K562 (cell line): ENCODE measurements at regions not wholly inside any gene's neighbourhood (a gene's known extent, or its start where the extent isn't known, plus 50 kb on each side); places are given as distances from the start of the nearest gene placed in this dataset.

ENCODE experiments used
- ATAC-seq: fragments of 200-7000 bp; cut with Tn5 transposase; 3 replicates; pipeline ENCODE4 v1.9.1; 2020; ENCODE audit warnings: moderate library complexity
- BruUV-seq: library from RNA; stranded (reverse); fragments of 400-500 nt; replicated peaks from 2 replicates; lab custom pipeline; 2021; lab: Mats Ljungman, UMichigan
- CTCF ChIA-PET: fragments of 300-600 bp; formaldehyde crosslinking; extraction: SDS; loops from one replicate; lab custom pipeline; 2021; ENCODE audit warnings: low intra/inter-chr PET ratio; lab: Yijun Ruan, JAX
- POLR2A ChIA-PET: fragments of 300-600, 350-650 bp; sonication (Branson Sonifier 250); formaldehyde crosslinking; extraction: SDS; loops from one replicate; lab custom pipeline; 2021; ENCODE audit warnings: antibody characterized with exemption, inconsistent platforms; lab: Yijun Ruan, JAX
- DNase-seq, 4 experiments: peaks; one replicate each; pipeline versions ENCODE4 v3.0.0 to v3.0.0-alpha.2; 2011 to 2018; ENCODE audit warnings: low spot score in 3 of 4, mixed read lengths in 3 of 4; ENCODE audit errors: extremely low read depth in 1 of 4
- FAIRE-seq: peaks from 2 replicates; lab custom pipeline; 2011; peaks lifted over from hg19 to GRCh38; lab: Jason Lieb, UNC
- H2AFZ ChIP-seq: 2 replicates; pipeline ENCODE4 v1.6.0; 2011; ENCODE audit warnings: low read depth, low read length, control low read depth, inconsistent platforms
- H3K27ac ChIP-seq: fragments of 200-600 bp; 3 replicates; pipeline ENCODE4 v1.8.0; 2011; ENCODE audit warnings: low read depth, mild to moderate bottlenecking, control low read depth, inconsistent platforms, low read length, moderate library complexity, mixed read lengths; ENCODE audit errors: extremely low read depth
- H3K27me3 ChIP-seq, 2 experiments: fragments of 300-600 bp in 1 of 2; 2 replicates in 1 of 2; 3 replicates in 1 of 2; pipeline versions ENCODE4 v1.6.0 to v1.8.0; 2011; ENCODE audit warnings: inconsistent platforms in 2 of 2, low read length in 2 of 2, mild to moderate bottlenecking in 1 of 2, mixed read lengths in 1 of 2, moderate library complexity in 1 of 2; ENCODE audit not compliant: control insufficient read depth in 2 of 2, insufficient read depth in 2 of 2
- H3K36me3 ChIP-seq: fragments of 300-600 bp; 3 replicates; pipeline ENCODE4 v1.8.0; 2011; ENCODE audit warnings: mild to moderate bottlenecking, low read length, inconsistent platforms; ENCODE audit not compliant: control insufficient read depth, insufficient read depth
- H3K4me1 ChIP-seq, 2 experiments: fragments of 200-600 bp in 1 of 2; replicated peaks in 1 of 2; 2 replicates in 1 of 2; 3 replicates in 1 of 2; pipeline versions ENCODE4 v1.5.1 to v1.8.0; 2011; ENCODE audit warnings: inconsistent platforms in 2 of 2, low read length in 2 of 2, mild to moderate bottlenecking in 1 of 2, mixed read lengths in 1 of 2, moderate library complexity in 1 of 2; ENCODE audit not compliant: control insufficient read depth in 2 of 2, insufficient read depth in 2 of 2
- H3K4me2 ChIP-seq: 2 replicates; pipeline ENCODE4 v1.6.1; 2011; ENCODE audit warnings: low read length, control low read depth, inconsistent platforms, mixed read lengths; ENCODE audit not compliant: insufficient read depth
- H3K4me3 ChIP-seq: fragments of 200-600 bp; sonication (generic), shearing (Covaris generic); 2 replicates; pipeline ENCODE4 v1.5.1; 2016; ENCODE audit warnings: control low read depth, inconsistent platforms
- H3K79me2 ChIP-seq: fragments of 200-600 bp; 3 replicates; pipeline ENCODE4 v1.8.0; 2011; ENCODE audit warnings: low read length, inconsistent platforms; ENCODE audit not compliant: control insufficient read depth, insufficient read depth
- H3K9ac ChIP-seq, 2 experiments: 2 replicates each; pipeline versions ENCODE4 v1.6.0 to v1.6.1; 2011; ENCODE audit warnings: low read depth in 2 of 2, low read length in 2 of 2, control low read depth in 1 of 2, inconsistent platforms in 1 of 2, mild to moderate bottlenecking in 1 of 2, mixed read lengths in 1 of 2; ENCODE audit not compliant: insufficient read depth in 1 of 2
- H3K9me1 ChIP-seq: one replicate; pipeline ENCODE4 v1.6.0; 2011; ENCODE audit warnings: inconsistent platforms, mild to moderate bottlenecking, low read length, moderate library complexity; ENCODE audit not compliant: control insufficient read depth, insufficient read depth
- H3K9me3 ChIP-seq: replicated peaks from 2 replicates; pipeline ENCODE4 v1.5.1; 2011; ENCODE audit warnings: low read depth, low read length, inconsistent platforms; ENCODE audit not compliant: control insufficient read depth, insufficient read depth
- H4K20me1 ChIP-seq: replicated peaks from 2 replicates; pipeline ENCODE4 v1.6.1; 2011; ENCODE audit warnings: low read length, inconsistent platforms, mixed read lengths; ENCODE audit not compliant: control insufficient read depth, insufficient read depth
- CHCHD3 ChIP-seq: fragments of 250-450 bp; sonication (Bioruptor Pico); IDR thresholded peaks from 2 replicates; pipeline ENCODE4 v2.1.2; 2022; ENCODE audit warnings: mild to moderate bottlenecking
- FOXA3 ChIP-seq, 2 experiments: fragments of 450-650 bp in 1 of 2; sonication (generic) in 1 of 2; formaldehyde crosslinking; IDR thresholded peaks in 1 of 2; conservative IDR thresholded peaks in 1 of 2; 2 replicates each; pipeline versions ENCODE4 v1.4.0 to v1.8.0; 2020 to 2022; ENCODE audit warnings: mild to moderate bottlenecking in 2 of 2, missing genetic modification reagents in 1 of 2
- GTF2A2 ChIP-seq: IDR thresholded peaks from 2 replicates; pipeline ENCODE4 v1.6.1; 2016; ENCODE audit warnings: mild to moderate bottlenecking, missing genetic modification characterization, missing compliant biosample characterization
- MTA3 ChIP-seq: fragments of 450-650 bp; formaldehyde crosslinking; IDR thresholded peaks from 2 replicates; pipeline ENCODE4 v1.6.1; 2017; ENCODE audit warnings: mild to moderate bottlenecking, borderline replicate concordance
- MYNN ChIP-seq, 2 experiments: sonication (generic); formaldehyde crosslinking in 1 of 2; IDR thresholded peaks; 2 replicates each; pipeline versions ENCODE4 v1.5.0 to v1.6.1; 2016 to 2020; ENCODE audit warnings: antibody characterized with exemption in 1 of 2, missing genetic modification reagents in 1 of 2
- NFIC ChIP-seq: fragments of 450-650 bp; IDR thresholded peaks from 2 replicates; pipeline ENCODE4 v1.6.1; 2017; ENCODE audit warnings: mild to moderate bottlenecking, inconsistent platforms
- RBM14 ChIP-seq: fragments of 200-400 bp; formaldehyde crosslinking; IDR thresholded peaks from 2 replicates; pipeline ENCODE4 v1.6.1; 2018; ENCODE audit warnings: low read depth, mild to moderate bottlenecking, low read length, moderate library complexity, borderline replicate concordance; ENCODE audit not compliant: insufficient read depth
- SRSF7 ChIP-seq: fragments of 200-400 bp; formaldehyde crosslinking; optimal IDR thresholded peaks from 2 replicates; pipeline ENCODE3; 2017; ENCODE audit warnings: mild to moderate bottlenecking, low read depth, low read length
- TARDBP ChIP-seq: fragments of 450-650 bp; IDR thresholded peaks from 2 replicates; pipeline ENCODE4 v1.6.1; 2016
- ZNF589 ChIP-seq: fragments of 200-800 bp; sonication (Bioruptor generic); IDR thresholded peaks from 2 replicates; pipeline ENCODE4 v1.6.1; 2016; ENCODE audit warnings: low read depth, missing genetic modification characterization, missing compliant biosample characterization
- ZNF778 ChIP-seq: fragments of 450-650 bp; formaldehyde crosslinking; IDR thresholded peaks from 2 replicates; pipeline ENCODE4 v1.4.0; 2020; ENCODE audit warnings: mild to moderate bottlenecking, moderate library complexity
- WGBS: fragments of 100-300 bp; shearing (Covaris generic); methylation state at CpG from one replicate; pipeline ENCODE4 v1.1.6; 2016; ENCODE audit warnings: low coverage, mixed read lengths; ENCODE audit not compliant: insufficient coverage; ENCODE audit errors: missing lambda C conversion rate; 5-methylcytosine and 5-hydroxymethylcytosine counted together
- in situ Hi-C: fragments of 300-500 bp; cut with MboI; formaldehyde crosslinking; loops from 4 replicates; pipeline ENCODE4 v1.15.0; 2018; ENCODE audit warnings: inconsistent platforms, mixed read lengths
- intact Hi-C: fragments of 100-400 bp; cut with micrococcal nuclease; formaldehyde crosslinking; loops from 2 replicates; pipeline ENCODE4 v1.14.2; 2022
- TF ChIP-seq, protein P1 (sequence below): fragments of 450-650 bp; IDR thresholded peaks from one replicate; pipeline ENCODE4 v1.6.1; 2018; ENCODE audit warnings: mild to moderate bottlenecking, moderate library complexity; ENCODE audit not compliant: partially characterized antibody

DNA sequence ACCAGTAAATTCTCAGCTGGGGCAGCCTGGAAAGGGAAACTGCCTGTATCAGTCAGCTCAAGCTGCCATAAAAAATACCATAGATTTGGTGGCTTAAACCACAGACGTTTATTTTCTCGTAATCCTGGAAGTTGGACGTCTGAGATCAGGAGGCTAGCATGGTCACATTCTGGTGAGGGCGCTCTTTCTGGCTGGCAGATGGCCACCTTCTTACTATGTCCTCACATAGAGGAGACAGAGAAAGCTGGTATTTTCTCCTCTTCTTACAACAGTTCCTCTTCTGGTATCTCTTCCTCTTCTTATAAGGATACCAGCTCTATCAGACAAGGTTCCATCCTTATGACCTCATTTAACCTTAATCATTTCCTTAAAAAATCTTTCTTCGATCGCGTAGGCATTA, 50.5 kb upstream of the RFX3 start:
- intact Hi-C loops (no loop called here), in situ Hi-C loops (no loop called here)
- ChIA-PET POLR2A (interaction anchor here (0.7 to 0.9 kb wide), 3 partner anchors 12 to 50 kb away, joined by 3 read pairs; no protein-coding TSS in a partner anchor), CTCF (no interaction called here)
- no peak for TF ChIP-seq RBM14
- TF ChIP-seq, protein P1, sequence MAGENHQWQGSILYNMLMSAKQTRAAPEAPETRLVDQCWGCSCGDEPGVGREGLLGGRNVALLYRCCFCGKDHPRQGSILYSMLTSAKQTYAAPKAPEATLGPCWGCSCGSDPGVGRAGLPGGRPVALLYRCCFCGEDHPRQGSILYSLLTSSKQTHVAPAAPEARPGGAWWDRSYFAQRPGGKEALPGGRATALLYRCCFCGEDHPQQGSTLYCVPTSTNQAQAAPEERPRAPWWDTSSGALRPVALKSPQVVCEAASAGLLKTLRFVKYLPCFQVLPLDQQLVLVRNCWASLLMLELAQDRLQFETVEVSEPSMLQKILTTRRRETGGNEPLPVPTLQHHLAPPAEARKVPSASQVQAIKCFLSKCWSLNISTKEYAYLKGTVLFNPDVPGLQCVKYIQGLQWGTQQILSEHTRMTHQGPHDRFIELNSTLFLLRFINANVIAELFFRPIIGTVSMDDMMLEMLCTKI = no peak
- TF ChIP-seq NFIC = 0 out of 2 replicates have a peak, but pooled peaks have one; percentile 8
- Histone ChIP-seq H3K9me1 (no peaks in the 10 kb centered on the region), H3K4me3 (no peak overlapping the region), H2AFZ (no peak overlapping the region), H3K9me3 (no peaks in the 10 kb centered on the region), H3K36me3 (no peaks in the 10 kb centered on the region), H3K27me3 (no peaks in the 10 kb centered on the region), H3K79me2 (no peaks in the 10 kb centered on the region), H3K4me1 (no peaks in the 10 kb centered on the region), H3K27ac (no peak overlapping the region), H3K4me2 (no peak overlapping the region), H4K20me1 (no peaks in the 10 kb centered on the region), H3K9ac (no peak overlapping the region)
- ATAC-seq (no peak), FAIRE-seq (no peak), DNase-seq (no peak)
- WGBS = 68% methylated on average over 7 of the region's 7 CpGs
- BruUV-seq = no TSS peak

DNA sequence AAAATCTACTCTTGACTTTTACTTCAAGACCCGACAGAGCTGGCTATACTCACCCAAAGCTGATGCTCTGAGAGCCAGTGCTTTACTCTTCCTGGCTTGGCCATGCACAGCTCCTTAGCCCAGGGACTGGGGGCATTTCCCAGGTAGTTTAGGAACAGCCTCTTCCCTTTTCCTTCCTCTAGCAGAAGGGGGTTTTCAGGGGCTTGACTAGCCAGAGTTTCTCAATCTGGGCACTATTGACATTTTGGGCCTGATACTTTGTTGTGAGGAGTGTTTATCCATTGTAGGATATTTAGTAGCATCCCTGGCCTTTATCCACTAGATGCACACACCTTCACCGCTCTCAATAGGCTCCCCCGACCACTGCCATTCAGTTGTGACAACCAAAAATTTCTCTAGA, 50.0 kb upstream of the RFX3 start:
- no peak for ATAC-seq
- no peak overlapping the region for H3K4me2 ChIP-seq
- no peak overlapping the region for H3K9ac ChIP-seq
- no peaks in the 10 kb centered on the region for H3K27me3 ChIP-seq
- no peak for FAIRE-seq
- no peaks in the 10 kb centered on the region for H3K9me3 ChIP-seq
- 43% methylated on average over 3 of the region's 3 CpGs for WGBS
- in situ Hi-C loops (no loop called here), intact Hi-C loops (no loop called here)
- no peak for DNase-seq
- H3K27ac ChIP-seq = no peak overlapping the region
- POLR2A ChIA-PET = interaction anchor here (0.9 kb wide), 1 partner anchor 13 kb away, joined by 3 read pairs; no protein-coding TSS in a partner anchor
- no peaks in the 10 kb centered on the region for H3K36me3 ChIP-seq
- no peaks in the 10 kb centered on the region for H3K4me1 ChIP-seq
- no peaks in the 10 kb centered on the region for H4K20me1 ChIP-seq
- no peak overlapping the region for H3K4me3 ChIP-seq
- BruUV-seq = no TSS peak
- H3K79me2 ChIP-seq = no peaks in the 10 kb centered on the region
- no peak overlapping the region for H2AFZ ChIP-seq
- H3K9me1 ChIP-seq = no peaks in the 10 kb centered on the region
- CTCF ChIA-PET = no interaction called here
- TF ChIP-seq TARDBP (no peak), MTA3 (no peak), GTF2A2 (tag) (no peak), ZNF589 (no peak), SRSF7 (no peak), MYNN (IDR thresholded peaks at IDR 0.05) (no peak), MYNN (CRISPR knock-in tag; IDR thresholded peaks at IDR 0.05) (no peak), ZNF778 (CRISPR knock-in tag) (no peak), CHCHD3 (CRISPR knock-in tag) (no peak), FOXA3 (CRISPR knock-in tag; conservative IDR thresholded peaks at IDR 0.05 in 1 of 2, IDR thresholded peaks at IDR 0.05 in 1 of 2) (no peak)
